ENCODE measurements at regions not wholly inside any gene's neighbourhood (a gene's known extent, or its start where the extent isn't known, plus 50 kb on each side); places are given as distances from the start of the nearest gene placed in this dataset.

GRCh38 chr13:63838366-63839110, 2422.9 kb upstream of the PCDH20 start:
- TF ChIP-seq, protein P1, sequence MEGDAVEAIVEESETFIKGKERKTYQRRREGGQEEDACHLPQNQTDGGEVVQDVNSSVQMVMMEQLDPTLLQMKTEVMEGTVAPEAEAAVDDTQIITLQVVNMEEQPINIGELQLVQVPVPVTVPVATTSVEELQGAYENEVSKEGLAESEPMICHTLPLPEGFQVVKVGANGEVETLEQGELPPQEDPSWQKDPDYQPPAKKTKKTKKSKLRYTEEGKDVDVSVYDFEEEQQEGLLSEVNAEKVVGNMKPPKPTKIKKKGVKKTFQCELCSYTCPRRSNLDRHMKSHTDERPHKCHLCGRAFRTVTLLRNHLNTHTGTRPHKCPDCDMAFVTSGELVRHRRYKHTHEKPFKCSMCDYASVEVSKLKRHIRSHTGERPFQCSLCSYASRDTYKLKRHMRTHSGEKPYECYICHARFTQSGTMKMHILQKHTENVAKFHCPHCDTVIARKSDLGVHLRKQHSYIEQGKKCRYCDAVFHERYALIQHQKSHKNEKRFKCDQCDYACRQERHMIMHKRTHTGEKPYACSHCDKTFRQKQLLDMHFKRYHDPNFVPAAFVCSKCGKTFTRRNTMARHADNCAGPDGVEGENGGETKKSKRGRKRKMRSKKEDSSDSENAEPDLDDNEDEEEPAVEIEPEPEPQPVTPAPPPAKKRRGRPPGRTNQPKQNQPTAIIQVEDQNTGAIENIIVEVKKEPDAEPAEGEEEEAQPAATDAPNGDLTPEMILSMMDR (IDR thresholded peaks at IDR 0.05), result no peak
- TF ChIP-seq POLR2A (IDR thresholded peaks at IDR 0.05) (no peak), POLR2AphosphoS5 (IDR thresholded peaks at IDR 0.05) (no peak), EP300 (IDR thresholded peaks at IDR 0.05) (no peak)

Measured in gastroesophageal sphincter (tissue), 3 donors.